ENCODE measurements at regions not wholly inside any gene's neighbourhood (a gene's known extent, or its start where the extent isn't known, plus 50 kb on each side); places are given as distances from the start of the nearest gene placed in this dataset.

GRCh38 chr12:75887979-75888378 lies 143.6 kb downstream of the PHLDA1 start:
- TF ChIP-seq SMC3 (conservative IDR thresholded peaks at IDR 0.05; ENCODE audit: poor library complexity) (no peak), EZH2 (IDR thresholded peaks at IDR 0.05; ENCODE audit: borderline replicate concordance, insufficient read depth, low read length, poor library complexity, severe bottlenecking) (no peak), CTCF (IDR thresholded peaks at IDR 0.05; ENCODE audit: poor library complexity, severe bottlenecking) (no peak), REST (IDR thresholded peaks at IDR 0.05; ENCODE audit: borderline replicate concordance) (no peak), EP300 (conservative IDR thresholded peaks at IDR 0.05; ENCODE audit: poor library complexity, severe bottlenecking) (no peak)

All from neural cell (in vitro differentiated cells).